ENCODE measurements at regions not wholly inside any gene's neighbourhood (a gene's known extent, or its start where the extent isn't known, plus 50 kb on each side); places are given as distances from the start of the nearest gene placed in this dataset.

- DNase-seq (ENCODE audit: low read depth), result no peak
Measured at GRCh38 chr10:129392855-129393254, 74.2 kb upstream of the MGMT start.

GRCh38 chr10:129393812-129394211 lies 73.2 kb upstream of the MGMT start:
- DNase-seq (ENCODE audit: low read depth), result no peak

- DNase-seq (ENCODE audit: low read depth), result no peak
Measured at GRCh38 chr10:129394518-129395328, 72.3 kb upstream of the MGMT start.

GRCh38 chr10:129396021-129396722 lies 70.9 kb upstream of the MGMT start:
- DNase-seq (ENCODE audit: low read depth), result no peak

GRCh38 chr10:129397198-129397974 lies 69.7 kb upstream of the MGMT start:
- DNase-seq (ENCODE audit: low read depth), result no peak

GRCh38 chr10:129398711-129399141 lies 68.3 kb upstream of the MGMT start:
- peak; percentile 44 for DNase-seq (ENCODE audit: low read depth)

- DNase-seq (ENCODE audit: low read depth), result no peak
Measured at GRCh38 chr10:129400426-129400825, 66.6 kb upstream of the MGMT start.

GRCh38 chr10:129402459-129402858 lies 64.6 kb upstream of the MGMT start:
- DNase-seq (ENCODE audit: low read depth), result no peak

GRCh38 chr10:129404091-129404490 lies 63.0 kb upstream of the MGMT start:
- DNase-seq (ENCODE audit: low read depth), result no peak

GRCh38 chr10:129405389-129405788 lies 61.7 kb upstream of the MGMT start:
- DNase-seq (ENCODE audit: low read depth), result no peak

GRCh38 chr10:129410688-129411392 lies 56.2 kb upstream of the MGMT start:
- no peak for DNase-seq (ENCODE audit: low read depth)

GRCh38 chr10:129411393-129411705 lies 55.7 kb upstream of the MGMT start:
- DNase-seq (ENCODE audit: low read depth), result no peak

GRCh38 chr10:129411772-129412171 lies 55.3 kb upstream of the MGMT start:
- no peak for DNase-seq (ENCODE audit: low read depth)

GRCh38 chr10:129413024-129413423 lies 54.0 kb upstream of the MGMT start:
- no peak for DNase-seq (ENCODE audit: low read depth)

- no peak for DNase-seq (ENCODE audit: low read depth)
Measured at GRCh38 chr10:129415215-129416140, 51.6 kb upstream of the MGMT start.

- no peak for DNase-seq (ENCODE audit: low read depth)
Measured at GRCh38 chr10:129416155-129416554, 50.9 kb upstream of the MGMT start.

GRCh38 chr10:129416956-129417765 lies 49.9 kb upstream of the MGMT start:
- DNase-seq (ENCODE audit: low read depth), result peak; percentile 17
